AG09309 (cell line): ENCODE measurements at regions not wholly inside any gene's neighbourhood (a gene's known extent, or its start where the extent isn't known, plus 50 kb on each side); places are given as distances from the start of the nearest gene placed in this dataset.

Experiments used
- DNase-seq: peaks from one replicate; pipeline ENCODE4 v3.0.0-alpha.2; 2010; ENCODE audit warnings: low read depth
- H3K4me3 ChIP-seq: 2 replicates; pipeline ENCODE4 v1.5.1; 2011; ENCODE audit warnings: mild to moderate bottlenecking, low read depth, low read length, moderate library complexity; ENCODE audit not compliant: control insufficient read depth
- TF ChIP-seq, protein P1 (sequence below): IDR thresholded peaks from 2 replicates; pipeline ENCODE4 v1.5.1; 2011; ENCODE audit warnings: mild to moderate bottlenecking, low read depth, low read length, inconsistent platforms; ENCODE audit not compliant: insufficient read depth, control insufficient read depth; ENCODE audit errors: missing control alignments

DNA sequence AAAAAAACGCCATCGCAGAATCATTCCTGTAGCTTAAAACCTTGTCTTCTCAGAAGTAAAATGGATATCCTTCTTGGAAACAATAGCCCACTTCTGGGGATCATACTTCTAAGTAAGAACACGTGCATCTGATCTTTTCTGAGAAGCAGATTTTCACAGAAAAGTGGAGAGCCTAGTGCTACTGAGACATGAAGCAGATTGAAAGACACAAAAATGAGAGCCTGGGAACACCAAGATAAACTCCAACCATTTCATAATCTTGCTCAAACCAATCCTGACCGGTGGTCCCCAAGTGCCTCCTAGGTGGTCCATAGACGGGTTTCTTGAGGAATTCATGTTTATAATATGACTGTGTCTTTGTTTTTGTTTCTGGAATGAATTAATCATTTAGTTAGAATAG lies 191.2 kb downstream of the IRS1 start:
- TF ChIP-seq, protein P1, sequence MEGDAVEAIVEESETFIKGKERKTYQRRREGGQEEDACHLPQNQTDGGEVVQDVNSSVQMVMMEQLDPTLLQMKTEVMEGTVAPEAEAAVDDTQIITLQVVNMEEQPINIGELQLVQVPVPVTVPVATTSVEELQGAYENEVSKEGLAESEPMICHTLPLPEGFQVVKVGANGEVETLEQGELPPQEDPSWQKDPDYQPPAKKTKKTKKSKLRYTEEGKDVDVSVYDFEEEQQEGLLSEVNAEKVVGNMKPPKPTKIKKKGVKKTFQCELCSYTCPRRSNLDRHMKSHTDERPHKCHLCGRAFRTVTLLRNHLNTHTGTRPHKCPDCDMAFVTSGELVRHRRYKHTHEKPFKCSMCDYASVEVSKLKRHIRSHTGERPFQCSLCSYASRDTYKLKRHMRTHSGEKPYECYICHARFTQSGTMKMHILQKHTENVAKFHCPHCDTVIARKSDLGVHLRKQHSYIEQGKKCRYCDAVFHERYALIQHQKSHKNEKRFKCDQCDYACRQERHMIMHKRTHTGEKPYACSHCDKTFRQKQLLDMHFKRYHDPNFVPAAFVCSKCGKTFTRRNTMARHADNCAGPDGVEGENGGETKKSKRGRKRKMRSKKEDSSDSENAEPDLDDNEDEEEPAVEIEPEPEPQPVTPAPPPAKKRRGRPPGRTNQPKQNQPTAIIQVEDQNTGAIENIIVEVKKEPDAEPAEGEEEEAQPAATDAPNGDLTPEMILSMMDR, result no peak
- DNase-seq, result no peak
- no peak overlapping the region for H3K4me3 ChIP-seq

DNA sequence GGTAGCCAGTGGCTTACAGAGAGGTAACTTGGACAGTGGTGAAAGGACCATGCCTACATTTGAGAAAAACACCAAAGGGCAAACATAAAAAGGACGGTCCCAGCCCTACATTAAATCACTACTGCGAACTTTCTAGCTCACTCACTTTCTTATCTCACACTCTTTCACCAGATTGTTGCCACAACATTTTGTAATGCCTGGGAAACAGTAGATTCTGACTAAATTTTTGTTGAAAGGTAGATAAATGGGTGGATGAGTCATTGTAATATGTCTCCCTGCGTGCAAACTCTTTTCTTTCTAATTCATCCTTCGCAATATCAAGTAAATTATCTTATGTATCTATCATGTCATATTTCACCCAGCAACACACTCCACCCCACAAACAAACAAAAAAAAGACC lies 192.2 kb downstream of the IRS1 start:
- no peak overlapping the region for H3K4me3 ChIP-seq
- no peak for DNase-seq
- TF ChIP-seq, protein P1, result no peak

DNA sequence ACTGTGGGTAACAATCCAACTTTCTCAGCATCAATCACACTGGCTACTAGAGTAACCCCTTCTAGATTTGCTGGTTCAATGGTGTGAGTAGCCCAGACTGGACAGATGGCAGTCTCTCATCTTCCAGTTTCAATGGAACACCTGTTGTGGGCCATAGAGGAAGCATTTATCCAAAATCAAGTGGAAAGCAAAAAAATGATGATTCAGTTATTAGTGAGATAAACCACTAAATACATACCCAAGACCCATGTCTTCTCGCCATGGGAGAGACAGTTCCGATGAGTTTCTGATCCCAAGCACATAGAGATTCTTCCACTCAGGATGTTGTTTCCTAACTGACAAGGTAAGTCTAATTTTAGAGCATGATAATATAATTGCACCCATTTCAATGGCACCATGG lies 194.0 kb downstream of the IRS1 start:
- TF ChIP-seq, protein P1, result no peak
- no peak overlapping the region for H3K4me3 ChIP-seq
- no peak for DNase-seq

DNA sequence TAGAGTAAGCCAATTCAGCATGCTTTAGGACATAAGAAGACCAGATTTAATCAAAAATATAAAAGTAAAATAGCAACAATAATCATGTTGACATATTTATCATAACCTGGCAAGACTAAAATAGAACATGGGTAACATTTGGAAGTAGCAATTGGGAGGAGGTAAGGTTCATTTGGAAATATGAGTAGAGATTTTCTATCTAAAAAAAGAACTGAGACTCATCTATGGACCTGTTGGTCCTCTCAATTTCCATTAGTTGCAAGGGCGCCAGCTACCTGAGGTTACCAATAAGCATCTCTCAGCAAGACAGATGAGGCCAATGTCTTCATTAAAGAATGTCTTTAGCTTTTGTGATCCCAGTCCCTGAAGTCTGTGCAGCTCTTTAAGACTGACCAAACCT lies 196.0 kb downstream of the IRS1 start:
- H3K4me3 ChIP-seq, result no peak overlapping the region
- DNase-seq, result no peak
- TF ChIP-seq, protein P1, result no peak

DNA sequence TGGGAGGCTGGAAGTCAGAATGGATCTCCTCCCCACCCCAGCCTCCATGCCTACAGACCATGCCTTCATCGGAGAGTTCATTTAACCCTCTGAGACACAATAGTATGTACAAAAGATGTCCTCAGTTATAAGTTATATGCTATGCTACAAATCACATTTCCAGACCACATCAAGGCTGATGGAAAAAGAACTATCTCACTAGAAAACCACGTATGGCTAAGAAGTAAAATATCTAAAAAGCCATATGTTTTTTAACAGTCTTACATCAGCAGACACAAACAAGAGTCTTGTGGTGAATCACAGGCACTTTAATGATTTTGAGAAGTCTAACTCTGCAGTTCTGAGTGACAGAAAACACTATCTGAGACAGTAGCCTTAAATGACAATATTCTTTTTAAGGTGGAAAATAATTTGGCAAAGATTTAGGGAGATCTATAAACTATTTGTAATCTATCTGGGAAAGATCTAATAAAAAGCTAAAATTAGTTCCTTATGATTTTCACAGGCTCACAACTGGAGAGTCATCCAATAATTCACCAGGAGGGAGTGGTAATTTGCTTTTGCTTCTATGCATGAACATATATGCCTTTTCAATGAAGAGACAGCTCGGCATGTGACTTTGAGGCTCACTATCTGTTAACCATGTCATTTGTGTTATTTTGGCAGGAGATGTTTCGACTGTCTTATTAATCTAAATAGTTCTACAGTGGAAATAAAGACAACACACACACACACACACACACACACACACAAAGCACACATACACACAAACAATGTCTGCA lies 197.5 kb downstream of the IRS1 start:
- TF ChIP-seq, protein P1, result no peak
- H3K4me3 ChIP-seq, result no peak overlapping the region
- no peak for DNase-seq

DNA sequence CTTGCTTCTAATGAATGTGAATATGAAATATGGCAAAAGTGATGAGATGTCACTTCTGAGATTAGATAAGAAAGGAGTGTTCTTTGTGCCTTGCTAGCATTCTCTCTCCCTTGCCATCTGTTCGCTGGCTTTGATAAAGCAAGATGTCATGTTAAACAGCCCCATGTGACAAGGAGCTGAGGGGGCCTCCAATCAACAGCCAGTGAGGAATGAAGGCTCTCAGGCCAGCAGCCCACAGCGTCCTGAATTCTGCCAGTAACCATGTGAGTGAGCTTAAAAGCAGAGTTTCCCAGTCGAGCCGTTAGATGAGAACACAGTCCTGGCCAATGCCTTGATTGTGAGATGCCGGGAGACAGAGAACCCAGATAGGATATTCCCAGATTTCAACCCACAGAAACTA lies 198.8 kb downstream of the IRS1 start:
- H3K4me3 ChIP-seq, result no peak overlapping the region
- DNase-seq, result no peak
- TF ChIP-seq, protein P1, result no peak
